SK-N-SH treated with all-trans-retinoic acid at 6 μM for 48 hours (cell line): ENCODE measurements at regions not wholly inside any gene's neighbourhood (a gene's known extent, or its start where the extent isn't known, plus 50 kb on each side); places are given as distances from the start of the nearest gene placed in this dataset.

Source experiments
- BACH2 ChIP-seq: fragments of 250-450 bp; sonication (Bioruptor Pico); IDR thresholded peaks from 2 replicates; pipeline ENCODE4 v1.9.0; 2021; ENCODE audit warnings: mild to moderate bottlenecking, borderline replicate concordance
- CSDC2 ChIP-seq: fragments of 250-450 bp; sonication (Bioruptor Pico); IDR thresholded peaks from 2 replicates; pipeline ENCODE4 v1.5.0; 2020; ENCODE audit warnings: mild to moderate bottlenecking, moderate library complexity
- ESRRG ChIP-seq: fragments of 250-450 bp; sonication (Bioruptor Pico); IDR thresholded peaks from 2 replicates; pipeline ENCODE4 v1.6.1; 2021; ENCODE audit warnings: mild to moderate bottlenecking
- ISL1 ChIP-seq: fragments of 250-450 bp; sonication (Bioruptor Pico); IDR thresholded peaks from 2 replicates; pipeline ENCODE4 v2.1.2; 2022; ENCODE audit warnings: mild to moderate bottlenecking, moderate library complexity
- OSR1 ChIP-seq: fragments of 250-450 bp; sonication (Bioruptor Pico); IDR thresholded peaks from 2 replicates; pipeline ENCODE4 v1.8.0; 2022; ENCODE audit warnings: moderate library complexity, mild to moderate bottlenecking, inconsistent platforms
- PATZ1 ChIP-seq: fragments of 250-450 bp; sonication (Bioruptor Pico); IDR thresholded peaks from 2 replicates; pipeline ENCODE4 v1.8.0; 2020; ENCODE audit warnings: mild to moderate bottlenecking, moderate library complexity, borderline replicate concordance
- PPARA ChIP-seq: fragments of 250-450 bp; sonication (Bioruptor Pico); IDR thresholded peaks from 2 replicates; pipeline ENCODE4 v1.5.0; 2020; ENCODE audit warnings: mild to moderate bottlenecking, borderline replicate concordance
- SNAI2 ChIP-seq: fragments of 250-450 bp; sonication (Bioruptor Pico); IDR thresholded peaks from 2 replicates; pipeline ENCODE4 v1.5.0; 2020; ENCODE audit warnings: mild to moderate bottlenecking, moderate library complexity
- ZFP3 ChIP-seq: fragments of 250-450 bp; sonication (Bioruptor Pico); IDR thresholded peaks from 2 replicates; pipeline ENCODE4 v1.5.0; 2020; ENCODE audit warnings: mild to moderate bottlenecking, moderate library complexity
- ZNF70 ChIP-seq: fragments of 450-650 bp; formaldehyde crosslinking; IDR thresholded peaks from 2 replicates; pipeline ENCODE4 v1.5.0; 2020; ENCODE audit warnings: mild to moderate bottlenecking, moderate library complexity

- no peak for TF ChIP-seq PPARA (CRISPR knock-in tag)
- TF ChIP-seq ZNF70 (CRISPR knock-in tag) = no peak
- TF ChIP-seq PATZ1 (CRISPR knock-in tag) = no peak
- no peak for TF ChIP-seq SNAI2
- no peak for TF ChIP-seq ZFP3 (CRISPR knock-in tag)
- no peak for TF ChIP-seq CSDC2 (CRISPR knock-in tag)
- no peak for TF ChIP-seq ISL1 (CRISPR knock-in tag)
- no peak for TF ChIP-seq BACH2 (CRISPR knock-in tag)
- no peak for TF ChIP-seq OSR1
- TF ChIP-seq ESRRG (CRISPR knock-in tag) = no peak
These were observed 171.7 kb upstream of the PDE10A start for GRCh38 chr6:165834613-165835259.
